Prostate gland (tissue), 2 donors: ENCODE measurements at regions not wholly inside any gene's neighbourhood (a gene's known extent, or its start where the extent isn't known, plus 50 kb on each side); places are given as distances from the start of the nearest gene placed in this dataset.

Experiments used
- DNase-seq: peaks from one replicate; pipeline ENCODE4 v3.0.0-alpha.2; 2019; ENCODE audit warnings: low spot score
- H3K27ac ChIP-seq, 2 donors: fragments of 200-600 bp; sonication (generic); 2 replicates each; pipeline ENCODE4 v1.5.1; 2017 to 2019
- H3K27me3 ChIP-seq: fragments of 200-600 bp; sonication (generic); replicated peaks from 2 replicates; pipeline ENCODE4 v1.5.1; 2019; ENCODE audit not compliant: insufficient read depth
- H3K36me3 ChIP-seq, 2 donors: fragments of 200-600 bp; sonication (generic); 1 replicate in 1 of 2; 2 replicates in 1 of 2; pipeline versions ENCODE4 v1.5.1 to v1.8.1; 2017 to 2019
- H3K4me1 ChIP-seq: fragments of 200-600 bp; sonication (generic); replicated peaks from 2 replicates; pipeline ENCODE4 v1.5.1; 2019
- H3K4me3 ChIP-seq, 2 donors: fragments of 200-600 bp; sonication (generic); 2 replicates each; pipeline ENCODE4 v1.5.1; 2017 to 2019
- H3K9me3 ChIP-seq: fragments of 200-600 bp; sonication (generic); 2 replicates; pipeline ENCODE4 v1.5.1; 2017
- CTCF ChIP-seq, 4 experiments: fragments of 200-600 bp in 2 of 4; fragments of 450-650 bp in 2 of 4; sonication (generic) in 2 of 4; IDR thresholded peaks; 1 replicate in 3 of 4; 2 replicates in 1 of 4; pipeline ENCODE4 v1.5.1; 2016 to 2019; ENCODE audit warnings: antibody characterized with exemption in 4 of 4, mild to moderate bottlenecking in 2 of 4, moderate library complexity in 2 of 4
- POLR2A ChIP-seq: fragments of 450-650 bp; IDR thresholded peaks from one replicate; pipeline ENCODE4 v1.6.1; 2016; ENCODE audit warnings: antibody characterized with exemption, mild to moderate bottlenecking
- POLR2AphosphoS5 ChIP-seq: sonication (generic); formaldehyde crosslinking; IDR thresholded peaks from one replicate; pipeline ENCODE4 v1.6.1; 2017; ENCODE audit warnings: antibody characterized with exemption
- WGBS: methylation state at CpG from one replicate; pipeline ENCODE4 v1.1.5; 2018; 5-methylcytosine and 5-hydroxymethylcytosine counted together
- intact Hi-C: fragments of 100-400 bp; cut with DNase I; formaldehyde crosslinking; loops from one replicate; pipeline ENCODE4 v1.14.2; 2022

GRCh38 chrY:7879245-7879644, 967.7 kb upstream of the AMELY start:
- WGBS: 90% methylated on average over 4 of the region's 4 CpGs
- H3K36me3 ChIP-seq: no peaks in the 10 kb centered on the region
- no peak for TF ChIP-seq POLR2A
- TF ChIP-seq CTCF (IDR thresholded peaks at IDR 0.05): no peak
- TF ChIP-seq POLR2AphosphoS5: no peak
- DNase-seq: no peak
- H3K4me1 ChIP-seq: no peaks in the 10 kb centered on the region
- H3K27ac ChIP-seq: no peak overlapping the region
- H3K27me3 ChIP-seq: no peaks in the 10 kb centered on the region
- intact Hi-C loops: no loop called here
- H3K4me3 ChIP-seq: no peak overlapping the region
- no peaks in the 10 kb centered on the region for H3K9me3 ChIP-seq

- intact Hi-C loops: no loop called here
- Histone ChIP-seq H3K36me3 (no peaks in the 10 kb centered on the region), H3K27me3 (no peaks in the 10 kb centered on the region), H3K27ac (no peak overlapping the region), H3K9me3 (no peaks in the 10 kb centered on the region), H3K4me3 (no peak overlapping the region), H3K4me1 (no peaks in the 10 kb centered on the region)
- WGBS: 83% methylated on average over 1 of the region's 1 CpG
- no peak for TF ChIP-seq POLR2AphosphoS5
- DNase-seq: no peak
Observed at GRCh38 chrY:7878719-7879118, 967.2 kb upstream of the AMELY start.

GRCh38 chrY:7877458-7877857, 965.9 kb upstream of the AMELY start:
- DNase-seq: no peak
- Histone ChIP-seq H3K27me3 (no peaks in the 10 kb centered on the region), H3K4me1 (no peaks in the 10 kb centered on the region)

GRCh38 chrY:7874080-7874479, 962.5 kb upstream of the AMELY start:
- Histone ChIP-seq H3K4me3 (no peak overlapping the region), H3K4me1 (no peaks in the 10 kb centered on the region), H3K27ac (no peak overlapping the region), H3K36me3 (no peaks in the 10 kb centered on the region), H3K27me3 (no peaks in the 10 kb centered on the region), H3K9me3 (no peaks in the 10 kb centered on the region)
- intact Hi-C loops: no loop called here
- peak; percentile 4 for DNase-seq
- TF ChIP-seq POLR2AphosphoS5 (no peak), CTCF (IDR thresholded peaks at IDR 0.05) (peak in 2 of 4 experiments; percentile 35 to 46)

More at GRCh38 chrY:7877458-7877857, 965.9 kb upstream of the AMELY start:
- Histone ChIP-seq H3K36me3 (no peaks in the 10 kb centered on the region), H3K27ac (no peak overlapping the region), H3K4me3 (no peak overlapping the region), H3K9me3 (no peaks in the 10 kb centered on the region)
- WGBS: 75% methylated on average over 2 of the region's 2 CpGs
- intact Hi-C loops: no loop called here
- no peak for TF ChIP-seq POLR2A
- no peak for TF ChIP-seq CTCF (IDR thresholded peaks at IDR 0.05)
- no peak for TF ChIP-seq POLR2AphosphoS5

- peak; percentile 5 for DNase-seq
Observed at GRCh38 chrY:7871304-7871932, 959.9 kb upstream of the AMELY start.

GRCh38 chrY:7866976-7867375, 955.4 kb upstream of the AMELY start:
- no peak overlapping the region for H3K27ac ChIP-seq
- intact Hi-C loops: no loop called here
- 42% methylated on average over 2 of the region's 2 CpGs for WGBS
- H3K36me3 ChIP-seq: no peaks in the 10 kb centered on the region
- H3K4me3 ChIP-seq: no peak overlapping the region
- DNase-seq: no peak
- no peaks in the 10 kb centered on the region for H3K27me3 ChIP-seq
- H3K9me3 ChIP-seq: no peaks in the 10 kb centered on the region
- no peaks in the 10 kb centered on the region for H3K4me1 ChIP-seq
- TF ChIP-seq POLR2AphosphoS5: no peak
- TF ChIP-seq POLR2A: no peak
- TF ChIP-seq CTCF (IDR thresholded peaks at IDR 0.05): no peak

More at GRCh38 chrY:7871304-7871932, 959.9 kb upstream of the AMELY start:
- Histone ChIP-seq H3K9me3 (no peaks in the 10 kb centered on the region), H3K27ac (no peak overlapping the region), H3K4me1 (no peaks in the 10 kb centered on the region), H3K4me3 (no peak overlapping the region), H3K36me3 (no peaks in the 10 kb centered on the region), H3K27me3 (no peaks in the 10 kb centered on the region)
- TF ChIP-seq POLR2A (no peak), POLR2AphosphoS5 (peak; percentile 31)
- 45% methylated on average over 3 of the region's 3 CpGs for WGBS
- intact Hi-C loops: no loop called here
